ENCODE measurements at regions not wholly inside any gene's neighbourhood (a gene's known extent, or its start where the extent isn't known, plus 50 kb on each side); places are given as distances from the start of the nearest gene placed in this dataset.

DNA sequence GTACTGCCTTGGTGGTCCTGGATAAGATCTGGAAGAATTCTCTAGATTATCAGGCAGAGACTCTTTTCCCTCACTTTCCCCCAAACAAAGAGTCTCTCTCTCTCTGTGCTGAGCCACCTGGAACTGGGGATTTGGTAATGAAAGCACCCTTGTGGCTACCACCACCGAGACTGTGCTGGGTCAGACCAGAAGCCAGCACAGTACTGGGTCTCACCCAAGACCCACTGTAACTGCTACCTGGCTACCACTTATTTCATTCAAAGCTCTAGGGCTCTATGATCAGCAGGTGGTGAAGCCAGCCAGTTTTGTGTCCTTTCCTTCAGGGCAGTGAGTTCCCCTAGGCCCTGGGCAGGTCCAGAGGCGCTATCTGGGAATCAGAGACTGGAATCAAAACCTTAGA, 269.6 kb upstream of the CWC22 start:
- Histone ChIP-seq H3K27me3 (no peaks in the 10 kb centered on the region), H3K4me1 (ENCODE audit: insufficient read depth) (no peaks in the 10 kb centered on the region), H3K36me3 (no peaks in the 10 kb centered on the region), H3K27ac (no peak overlapping the region), H3K9me3 (no peaks in the 10 kb centered on the region), H3K4me3 (no peak overlapping the region)
- WGBS, 3 donors, result 80 to 86% (median 82%) methylated on average over 2 of the region's 2 CpGs
- TF ChIP-seq EP300 (IDR thresholded peaks at IDR 0.05) (no peak), CTCF (IDR thresholded peaks at IDR 0.05) (no peak), POLR2A (IDR thresholded peaks at IDR 0.05) (no peak)
- intact Hi-C loops (cut with DNase I), result no loop called here
- no peak for DNase-seq

GRCh38 chr2:180268006-180268405, 260.9 kb upstream of the CWC22 start:
- no peak overlapping the region for H3K27ac ChIP-seq
- H3K36me3 ChIP-seq, result no peaks in the 10 kb centered on the region
- no peak overlapping the region for H3K4me3 ChIP-seq
- TF ChIP-seq CTCF (IDR thresholded peaks at IDR 0.05) (no peak), EP300 (IDR thresholded peaks at IDR 0.05) (no peak), POLR2A (IDR thresholded peaks at IDR 0.05) (no peak)
- no peak for DNase-seq
- no peaks in the 10 kb centered on the region for H3K4me1 ChIP-seq (ENCODE audit: insufficient read depth)
- no peaks in the 10 kb centered on the region for H3K9me3 ChIP-seq
- H3K27me3 ChIP-seq, result no peaks in the 10 kb centered on the region
- 62 to 89% (median 65%) methylated on average over 3 of the region's 3 CpGs for WGBS, 3 donors
- intact Hi-C loops (cut with DNase I), result no loop called here

- Histone ChIP-seq H3K4me3 (no peak overlapping the region), H3K9me3 (no peaks in the 10 kb centered on the region), H3K27me3 (no peaks in the 10 kb centered on the region), H3K36me3 (no peaks in the 10 kb centered on the region), H3K4me1 (ENCODE audit: insufficient read depth) (no peaks in the 10 kb centered on the region), H3K27ac (no peak overlapping the region)
- DNase-seq, result no peak
- 53 to 84% (median 62%) methylated on average over 1 of the region's 1 CpG for WGBS, 3 donors
- TF ChIP-seq CTCF (IDR thresholded peaks at IDR 0.05) (no peak), POLR2A (IDR thresholded peaks at IDR 0.05) (no peak), EP300 (IDR thresholded peaks at IDR 0.05) (no peak)
- intact Hi-C loops (cut with DNase I), result no loop called here
Observed at GRCh38 chr2:180261976-180262375, 254.9 kb upstream of the CWC22 start.

DNA sequence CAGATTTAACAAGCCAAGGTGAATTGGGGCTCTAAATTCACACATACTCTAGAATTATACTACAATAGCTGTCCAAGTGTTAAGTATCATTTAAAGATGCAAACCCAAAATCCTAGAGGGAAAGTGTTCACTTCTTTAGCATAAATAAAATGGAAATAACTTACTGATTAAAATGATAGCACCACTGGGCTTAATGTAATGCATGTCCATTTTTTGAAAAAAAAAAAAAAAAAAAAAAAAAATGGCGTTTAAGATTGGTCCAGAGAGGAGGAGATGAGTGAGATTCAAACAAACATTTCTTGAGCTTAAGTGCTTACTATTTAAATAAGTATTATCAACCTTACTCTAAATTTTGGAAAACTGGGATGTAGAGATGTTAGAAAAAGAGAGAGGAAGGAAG, 251.5 kb upstream of the CWC22 start:
- Histone ChIP-seq H3K27ac (no peak overlapping the region), H3K4me3 (no peak overlapping the region), H3K27me3 (no peaks in the 10 kb centered on the region), H3K4me1 (ENCODE audit: insufficient read depth) (no peaks in the 10 kb centered on the region), H3K36me3 (no peaks in the 10 kb centered on the region), H3K9me3 (no peaks in the 10 kb centered on the region)
- intact Hi-C loops (cut with DNase I), result no loop called here
- no peak for DNase-seq
- 60 to 73% (median 72%) methylated on average over 1 of the region's 1 CpG for WGBS, 3 donors
- TF ChIP-seq CTCF (IDR thresholded peaks at IDR 0.05) (no peak), EP300 (IDR thresholded peaks at IDR 0.05) (no peak)

- no peak overlapping the region for H3K4me3 ChIP-seq
- H3K4me1 ChIP-seq (ENCODE audit: insufficient read depth), result no peaks in the 10 kb centered on the region
- H3K27me3 ChIP-seq, result no peaks in the 10 kb centered on the region
- DNase-seq, result no peak
- H3K9me3 ChIP-seq, result no peaks in the 10 kb centered on the region
- H3K27ac ChIP-seq, result no peak overlapping the region
- TF ChIP-seq EP300 (IDR thresholded peaks at IDR 0.05) (no peak), POLR2A (IDR thresholded peaks at IDR 0.05) (no peak), CTCF (IDR thresholded peaks at IDR 0.05) (no peak)
- intact Hi-C loops (cut with DNase I), result no loop called here
- no peaks in the 10 kb centered on the region for H3K36me3 ChIP-seq
Observed at GRCh38 chr2:180258041-180258537, 251.0 kb upstream of the CWC22 start.
